HG03354 (cell line): ENCODE measurements at regions not wholly inside any gene's neighbourhood (a gene's known extent, or its start where the extent isn't known, plus 50 kb on each side); places are given as distances from the start of the nearest gene placed in this dataset.
"Not testable (repeated sequence)": the region's sequence is repeated elsewhere in the genome, so short reads cannot be mapped to it uniquely, and the experiment has no call there.

Experiments
- ATAC-seq: cut with Tn5 transposase; IDR thresholded peaks from one replicate; pipeline ENCODE4 v1.9.1; 2021; ENCODE audit warnings: mild to moderate bottlenecking; ENCODE audit not compliant: unreplicated experiment, poor library complexity, severe bottlenecking

- ATAC-seq: no peak
These were observed 123.0 kb downstream of the PMAIP1 start for GRCh38 chr18:60022671-60023276.

GRCh38 chr18:60021556-60021955, 121.8 kb downstream of the PMAIP1 start:
- no peak for ATAC-seq

DNA sequence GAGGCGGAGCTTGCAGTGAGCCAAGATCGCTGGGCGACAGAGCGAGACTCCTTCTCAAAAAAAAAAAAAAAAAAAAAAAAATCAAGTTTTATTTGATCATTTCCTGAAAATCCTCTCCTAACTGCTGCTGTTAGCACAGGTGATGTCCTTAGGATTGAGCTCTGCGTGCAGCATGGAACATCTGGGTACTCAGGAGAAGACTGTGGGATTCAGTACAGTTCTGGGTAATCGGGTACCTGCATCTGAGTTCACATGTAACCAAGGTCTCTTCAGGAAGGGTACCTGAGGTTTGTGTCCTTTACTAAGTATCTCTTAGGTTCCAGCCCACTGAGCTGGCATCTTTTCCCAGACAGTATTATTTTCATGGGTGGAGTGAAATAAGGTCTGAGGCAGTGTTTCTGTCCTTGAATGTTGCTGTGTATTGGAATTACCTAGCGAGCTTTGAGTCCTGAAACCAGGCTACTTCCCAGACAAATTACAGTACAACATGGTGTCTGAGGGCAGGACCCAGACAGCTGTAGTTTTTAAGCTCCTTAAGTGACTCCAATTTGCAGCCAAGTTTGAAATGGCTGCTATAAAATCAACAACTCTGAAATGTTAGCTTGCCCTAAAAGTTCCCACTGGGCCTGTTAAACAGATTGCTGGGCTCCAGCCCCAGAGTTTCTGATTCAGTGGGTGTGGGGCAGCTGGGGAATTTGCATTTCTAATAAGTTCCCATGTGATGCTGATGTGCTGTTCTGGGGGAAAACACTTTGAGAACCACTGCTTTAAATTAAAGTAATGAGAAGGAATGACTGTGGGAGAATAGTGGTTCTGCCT, 120.5 kb downstream of the PMAIP1 start:
- ATAC-seq: no peak

GRCh38 chr18:60019463-60019840, 119.7 kb downstream of the PMAIP1 start:
- ATAC-seq: no peak

GRCh38 chr18:60018618-60019462, 119.0 kb downstream of the PMAIP1 start:
- no peak for ATAC-seq

DNA sequence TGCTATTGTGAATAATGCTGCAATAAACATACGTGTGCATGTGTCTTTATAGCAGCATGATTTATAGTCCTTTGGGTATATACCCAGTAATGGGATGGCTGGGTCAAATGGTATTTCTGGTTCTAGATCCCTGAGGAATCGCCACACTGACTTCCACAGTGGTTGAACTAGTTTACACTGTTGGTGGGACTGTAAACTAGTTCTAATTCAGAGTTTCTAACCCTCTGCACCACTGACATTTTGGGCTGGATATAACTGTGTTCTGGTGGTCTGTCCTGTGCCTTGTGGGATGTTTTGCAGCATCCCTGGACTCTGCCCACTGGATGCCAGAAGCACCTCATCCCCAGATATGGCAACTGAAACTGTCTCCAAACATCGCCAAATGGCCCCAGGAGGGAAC, 118.3 kb downstream of the PMAIP1 start:
- ATAC-seq: not testable (repeated sequence)

GRCh38 chr18:60017371-60017770, 117.6 kb downstream of the PMAIP1 start:
- ATAC-seq: no peak

DNA sequence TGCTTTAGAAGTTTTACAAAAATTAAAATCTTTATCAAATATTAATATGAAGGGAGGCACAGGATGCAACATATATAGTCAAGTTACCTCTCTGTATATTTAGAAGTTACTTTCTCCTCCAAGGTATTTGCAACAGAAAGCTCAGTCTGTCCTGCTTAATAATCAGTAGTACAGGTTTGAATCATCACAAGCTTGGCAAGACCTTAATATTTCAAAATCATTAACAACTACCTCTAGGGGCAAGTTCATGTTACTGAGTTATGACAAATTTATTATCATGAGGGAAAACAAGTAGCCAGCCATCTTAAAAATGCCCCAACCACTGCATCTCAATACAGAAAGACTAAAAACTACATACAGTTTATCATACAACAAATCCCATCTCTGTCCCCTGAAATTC, 116.0 kb downstream of the PMAIP1 start:
- not testable (repeated sequence) for ATAC-seq

DNA sequence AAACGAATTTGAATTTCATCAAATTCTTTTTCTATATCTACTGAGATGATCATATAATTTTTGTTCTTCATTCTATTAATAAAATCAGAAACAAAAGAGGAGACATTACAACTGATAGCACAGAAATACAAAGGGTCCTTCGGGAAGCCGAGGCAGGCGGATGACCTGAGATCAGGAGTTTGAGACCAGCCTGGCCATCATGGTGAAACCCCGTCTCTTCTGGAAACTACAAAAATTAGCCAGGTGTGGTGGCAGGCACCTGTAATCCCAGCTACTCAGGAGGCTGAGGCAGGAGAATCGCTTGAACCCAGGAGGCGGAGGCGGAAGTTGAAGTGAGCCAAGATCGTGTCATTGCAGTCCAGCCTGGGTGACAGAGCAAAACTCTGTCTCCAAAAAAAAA, 113.4 kb downstream of the PMAIP1 start:
- ATAC-seq: not testable (repeated sequence)

DNA sequence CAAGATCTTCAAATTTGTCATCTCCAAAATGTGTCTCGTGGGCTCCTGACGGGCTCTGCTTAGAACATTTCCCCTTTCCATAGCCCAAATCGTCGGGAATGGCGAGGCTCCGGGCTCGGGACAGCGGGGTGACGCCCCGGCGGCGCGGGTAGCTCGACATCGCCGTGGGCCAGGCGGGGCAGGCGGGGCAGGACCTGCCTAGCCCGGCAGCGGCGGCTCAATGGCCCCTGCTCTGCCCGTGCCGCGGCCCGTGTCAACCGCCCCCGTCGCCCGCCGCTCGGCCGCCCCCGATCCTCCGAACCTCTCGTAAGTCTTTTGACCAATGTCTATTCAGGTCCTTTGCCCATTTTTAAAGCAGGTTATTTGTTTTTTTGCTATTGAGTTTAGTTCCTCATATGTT, 111.2 kb downstream of the PMAIP1 start:
- no peak for ATAC-seq

GRCh38 chr18:60010513-60010912, 110.7 kb downstream of the PMAIP1 start:
- no peak for ATAC-seq

DNA sequence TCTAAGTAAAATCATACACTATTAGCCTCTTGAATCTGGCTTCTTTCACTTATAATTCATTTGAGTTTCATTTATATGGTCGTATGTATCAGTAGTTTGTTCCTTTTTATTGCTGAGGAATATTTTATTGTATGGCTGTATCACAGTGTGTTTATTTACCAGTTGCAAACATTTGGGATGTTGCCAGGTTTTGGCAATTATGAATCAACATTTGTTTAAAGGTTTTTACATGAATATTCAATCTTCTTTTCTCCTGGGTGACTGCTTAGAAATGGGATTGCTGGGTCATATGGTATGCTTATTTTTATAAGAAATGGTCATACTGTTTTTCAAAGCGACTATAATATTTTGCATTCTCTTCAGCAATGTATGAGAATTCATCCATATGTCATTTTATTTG, 107.9 kb downstream of the PMAIP1 start:
- ATAC-seq: no peak

- ATAC-seq: no peak
These were observed 103.9 kb downstream of the PMAIP1 start for GRCh38 chr18:60003610-60004185.

- ATAC-seq: peak; percentile 81
These were observed 96.7 kb downstream of the PMAIP1 start for GRCh38 chr18:59996370-59996966.

DNA sequence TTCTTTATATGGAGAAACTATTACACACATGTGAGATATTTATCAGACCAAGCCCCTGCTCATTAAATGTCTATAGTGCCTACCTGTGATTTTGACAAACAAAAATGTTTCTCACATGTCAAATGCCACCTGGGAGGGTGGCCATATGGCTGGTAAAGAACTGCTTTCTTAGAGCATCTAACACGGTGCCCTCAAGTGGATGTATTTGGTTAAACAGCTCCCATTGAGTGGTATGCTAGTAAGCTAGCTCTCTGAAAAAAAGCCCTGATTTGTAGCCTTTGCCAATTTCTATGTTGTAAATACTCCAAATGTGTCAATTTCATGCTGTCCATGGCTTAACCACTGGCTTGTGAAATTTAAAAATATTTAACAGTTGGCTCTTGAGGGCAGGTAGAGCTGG, 94.6 kb downstream of the PMAIP1 start:
- peak; percentile 61 for ATAC-seq

- no peak for ATAC-seq
These were observed 93.8 kb downstream of the PMAIP1 start for GRCh38 chr18:59993560-59993959.

GRCh38 chr18:59990121-59990823, 90.5 kb downstream of the PMAIP1 start:
- no peak for ATAC-seq

DNA sequence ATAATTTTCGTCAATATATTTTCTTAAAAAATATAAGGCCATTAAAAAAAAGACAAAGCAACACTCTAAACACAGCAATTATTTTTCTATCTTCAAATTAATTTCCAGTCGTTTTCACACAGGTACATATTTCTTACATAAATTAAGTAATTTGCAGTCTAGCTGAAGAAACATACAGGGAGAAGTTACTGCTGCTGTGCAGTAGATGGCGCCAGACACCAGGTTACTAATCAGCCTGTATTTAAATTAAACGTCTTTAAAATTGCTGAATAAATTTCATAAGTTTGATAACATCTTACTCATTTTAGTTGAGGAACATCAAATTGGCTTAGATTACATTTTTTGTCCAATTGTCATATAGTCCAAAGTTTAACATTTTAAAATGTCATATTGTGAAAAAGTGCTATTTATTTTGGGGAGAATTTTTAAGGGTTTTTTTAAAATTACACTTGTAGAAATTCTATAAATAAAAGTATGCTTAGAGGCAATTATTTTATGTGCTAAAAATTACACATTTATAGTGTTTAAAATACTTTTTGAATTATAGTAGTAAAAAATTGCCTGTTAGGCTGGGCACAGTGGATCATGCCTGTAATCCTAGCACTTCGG, 88.4 kb downstream of the PMAIP1 start:
- ATAC-seq: peak; percentile 61

DNA sequence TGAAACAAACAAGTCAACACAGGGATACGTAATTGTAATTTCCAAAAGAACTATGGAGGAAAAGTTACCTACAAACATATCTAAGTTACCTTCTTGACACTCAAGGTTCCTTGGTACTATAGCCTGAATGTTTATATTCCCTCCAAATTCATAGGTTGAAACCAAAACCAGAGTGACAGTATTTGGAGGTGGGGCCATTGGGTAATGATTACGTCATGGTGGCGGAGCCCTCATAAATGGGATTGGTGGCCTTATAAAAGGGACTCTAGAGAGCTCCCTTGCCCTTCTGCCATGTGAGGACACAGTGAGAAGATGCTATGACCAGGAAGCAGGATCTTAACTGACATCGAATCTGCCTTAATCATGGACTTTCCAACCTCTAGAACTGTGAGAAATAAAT, 87.3 kb downstream of the PMAIP1 start:
- ATAC-seq: no peak
